Esophagus muscularis mucosa (tissue), 3 donors: ENCODE measurements at regions not wholly inside any gene's neighbourhood (a gene's known extent, or its start where the extent isn't known, plus 50 kb on each side); places are given as distances from the start of the nearest gene placed in this dataset.

ENCODE experiments used
- CTCF ChIP-seq, 3 experiments: fragments of 200-600 bp in 2 of 3; fragments of 450-650 bp in 1 of 3; sonication (generic) in 2 of 3; IDR thresholded peaks; one replicate each; pipeline ENCODE4 v1.5.1; 2017 to 2019; ENCODE audit warnings: antibody characterized with exemption in 3 of 3, mild to moderate bottlenecking in 2 of 3, moderate library complexity in 1 of 3
- POLR2A ChIP-seq: fragments of 450-650 bp; IDR thresholded peaks from one replicate; pipeline ENCODE4 v1.6.1; 2017; ENCODE audit warnings: antibody characterized with exemption, moderate library complexity, mild to moderate bottlenecking, low read depth
- POLR2AphosphoS5 ChIP-seq, 2 donors: sonication (generic); formaldehyde crosslinking; IDR thresholded peaks; one replicate each; pipeline ENCODE4 v1.6.1; 2017; ENCODE audit warnings: antibody characterized with exemption in 2 of 2

- no peak for TF ChIP-seq CTCF (IDR thresholded peaks at IDR 0.05)
- no peak for TF ChIP-seq POLR2A
- no peak for TF ChIP-seq POLR2AphosphoS5 (IDR thresholded peaks at IDR 0.05)
Measured at GRCh38 chr7:18179093-18179492, 151.4 kb upstream of the PRPS1L1 start.
